GM18870 (cell line): ENCODE measurements at regions not wholly inside any gene's neighbourhood (a gene's known extent, or its start where the extent isn't known, plus 50 kb on each side); places are given as distances from the start of the nearest gene placed in this dataset.

Experiments used
- ATAC-seq: cut with Tn5 transposase; IDR thresholded peaks from one replicate; pipeline ENCODE4 v1.9.1; 2021; ENCODE audit warnings: moderate library complexity; ENCODE audit not compliant: unreplicated experiment

DNA sequence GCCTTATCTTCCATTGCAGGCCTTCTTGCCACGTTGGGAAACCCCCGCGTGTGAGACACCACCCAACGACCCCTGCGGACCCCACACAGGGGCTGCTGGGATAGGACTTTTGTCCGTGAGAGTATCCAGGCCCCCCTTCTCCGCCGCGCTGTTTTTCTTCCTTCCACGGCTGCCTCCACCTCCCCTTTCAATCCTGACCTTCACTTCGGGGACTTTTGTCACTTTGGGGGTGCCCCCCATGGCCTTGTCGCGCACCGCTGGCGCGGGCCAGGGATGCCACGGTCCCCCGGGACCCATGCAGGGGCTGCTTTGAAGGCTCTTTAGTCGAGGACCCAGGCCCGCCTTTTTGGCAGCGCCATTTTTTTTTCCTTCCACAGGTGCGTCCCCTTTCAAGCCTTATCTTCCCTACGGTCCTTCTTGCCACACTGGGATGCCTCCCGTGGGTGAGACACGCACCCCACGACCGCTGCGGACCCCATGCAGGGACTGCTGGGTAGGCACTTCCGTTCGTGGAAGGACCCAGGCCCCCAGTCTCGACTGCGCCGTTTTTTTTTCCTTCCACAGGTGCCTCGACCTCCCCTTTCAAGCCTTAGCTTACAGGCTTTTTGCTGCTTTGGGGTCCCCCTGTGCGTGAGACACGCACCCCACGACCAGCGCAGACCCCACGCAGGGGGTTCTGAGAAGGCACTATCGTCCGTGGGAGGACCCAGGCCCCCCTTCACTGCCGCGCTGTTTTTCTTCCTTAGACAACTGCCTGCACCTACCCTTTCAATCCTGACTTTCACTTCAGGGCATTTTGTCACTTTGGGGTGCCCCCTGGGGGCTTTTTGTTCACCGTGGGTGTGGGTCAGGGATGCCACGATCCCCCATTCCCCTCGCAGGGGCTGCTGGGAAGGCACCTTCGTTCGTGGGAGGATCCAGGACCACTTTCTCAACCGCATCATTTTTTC lies 267.4 kb downstream of the ALG10 start:
- ATAC-seq, result no peak

DNA sequence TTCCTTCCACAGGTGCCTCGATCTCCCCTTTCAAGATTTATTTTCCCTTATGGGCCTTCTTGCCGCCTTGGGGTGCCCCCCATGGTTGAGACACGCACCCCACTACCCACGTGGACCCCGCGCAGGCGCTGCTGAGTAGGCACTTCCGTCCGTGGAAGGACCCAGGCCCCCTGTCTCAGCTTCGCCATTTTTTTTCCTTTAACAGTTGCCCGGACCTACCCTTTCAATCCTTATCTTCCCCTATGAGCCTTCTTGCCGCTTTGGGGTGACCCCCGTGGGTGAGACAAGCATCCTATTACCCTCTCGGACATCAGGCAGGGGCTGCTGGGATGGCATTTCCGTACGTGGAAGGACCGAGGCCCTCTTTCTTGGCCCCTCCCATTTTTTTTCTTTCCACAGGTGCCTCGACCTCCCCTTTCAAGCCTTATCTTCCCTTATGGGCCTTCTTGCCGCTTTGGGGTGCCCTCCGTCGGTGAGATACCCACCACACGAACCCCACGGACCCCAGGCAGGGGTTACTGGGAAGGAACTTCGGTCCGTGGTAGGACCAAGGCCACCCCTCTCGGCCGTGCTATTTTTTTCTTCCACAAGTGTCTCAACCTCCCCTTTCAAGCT lies 268.2 kb downstream of the ALG10 start:
- ATAC-seq, result no peak

DNA sequence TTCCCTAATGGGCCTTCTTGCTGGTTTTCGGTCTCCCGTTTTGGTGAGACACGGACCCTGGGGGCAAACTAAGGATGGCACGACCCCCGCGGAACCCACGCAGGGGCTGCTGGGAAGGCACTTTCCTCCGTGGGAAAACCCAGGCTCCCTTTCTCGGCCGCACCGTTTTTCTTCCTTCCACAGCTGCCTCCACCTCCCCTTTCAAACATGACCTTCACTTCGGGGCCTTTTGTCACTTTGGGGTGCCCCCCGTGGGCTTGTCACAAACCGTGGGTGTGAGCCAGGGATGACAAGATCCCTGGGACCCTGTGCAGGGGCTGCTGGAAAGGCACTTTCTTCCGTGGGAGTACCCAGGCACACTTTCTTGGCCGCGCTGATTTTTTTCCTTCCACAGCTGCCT lies 268.7 kb downstream of the ALG10 start:
- no peak for ATAC-seq

DNA sequence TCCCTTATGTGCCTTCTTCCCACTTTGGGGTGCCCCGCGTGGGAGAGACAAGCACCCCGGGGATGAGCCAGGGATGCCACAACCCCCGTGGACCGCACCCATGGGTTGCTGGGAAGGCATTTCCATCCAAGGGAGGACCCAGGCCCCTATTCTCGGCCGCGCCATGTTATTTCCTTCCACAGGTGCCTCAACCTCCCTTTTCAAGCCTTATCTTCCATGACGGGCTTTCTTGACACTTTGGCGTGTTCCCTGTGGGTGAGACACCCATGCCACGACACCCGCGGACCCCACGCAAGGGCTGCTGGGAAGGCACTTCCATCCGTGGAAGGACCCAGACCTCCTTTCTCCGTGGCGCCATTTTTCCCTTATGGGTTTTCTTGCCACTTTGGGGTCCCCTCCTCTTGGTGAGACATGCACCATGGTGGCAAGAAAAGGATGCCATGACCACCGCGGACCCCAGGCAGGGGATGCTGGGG lies 269.2 kb downstream of the ALG10 start:
- ATAC-seq, result no peak

DNA sequence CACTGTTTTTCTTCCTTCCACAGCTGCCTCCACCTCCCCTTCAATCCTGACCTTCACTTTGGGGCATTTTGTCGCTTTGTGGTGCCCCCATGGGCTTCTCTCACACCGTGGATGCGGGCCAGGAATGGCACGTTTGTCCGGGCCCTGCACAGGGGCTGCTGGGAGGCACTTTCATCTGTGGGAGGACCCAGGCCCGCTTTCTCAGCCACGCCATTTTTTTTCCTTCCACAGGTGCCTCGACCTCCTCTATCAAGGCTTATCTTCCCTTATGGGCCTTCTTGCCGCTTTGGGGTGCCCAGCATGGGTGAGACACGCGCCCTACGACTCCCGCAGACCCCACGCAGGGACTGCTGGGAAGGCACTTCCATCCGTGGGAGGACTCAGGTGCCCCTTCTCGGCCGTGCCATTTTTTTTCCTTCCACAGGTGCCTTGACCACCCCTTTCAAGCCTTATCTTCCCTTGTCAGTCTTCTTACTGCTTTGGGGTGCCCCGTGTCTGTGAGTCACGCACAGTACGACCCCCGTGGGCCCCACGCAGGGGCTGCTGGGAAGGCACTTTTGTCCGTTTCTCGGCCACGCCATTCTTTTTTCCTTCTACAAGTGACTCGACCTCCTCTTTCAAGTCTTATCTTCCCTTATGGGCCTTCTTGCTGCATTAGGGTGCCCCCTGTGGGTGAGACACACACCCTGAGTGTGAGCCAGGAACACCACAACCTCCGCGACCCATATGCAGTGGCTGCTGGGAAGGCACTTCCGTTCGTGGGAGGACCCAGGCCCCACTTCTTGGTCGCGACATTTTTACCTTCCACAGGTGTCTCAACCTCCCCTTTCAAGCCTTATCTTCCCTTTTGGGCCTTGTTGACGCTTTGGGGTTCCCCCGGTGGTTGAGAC lies 270.7 kb downstream of the ALG10 start:
- ATAC-seq, result no peak

DNA sequence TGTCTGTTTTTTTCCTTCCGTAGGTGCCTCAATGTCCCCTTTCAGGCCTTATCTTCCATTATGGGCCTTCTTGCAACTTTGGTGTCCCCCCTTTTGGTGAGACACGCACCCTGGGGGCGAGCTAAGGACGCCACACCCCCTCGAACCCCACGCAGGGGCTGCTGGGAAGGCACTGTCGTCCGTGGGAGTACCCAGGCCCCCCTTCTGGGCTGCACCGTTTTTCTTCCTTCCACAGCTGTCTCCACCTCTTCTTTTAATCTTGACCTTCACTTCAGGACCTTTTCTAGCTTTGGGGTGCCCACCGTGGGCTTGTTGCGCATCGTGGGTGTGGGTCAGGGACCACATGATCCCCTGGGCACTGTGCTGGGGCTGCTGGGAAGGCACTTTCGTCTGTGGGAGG lies 271.8 kb downstream of the ALG10 start:
- ATAC-seq, result no peak

DNA sequence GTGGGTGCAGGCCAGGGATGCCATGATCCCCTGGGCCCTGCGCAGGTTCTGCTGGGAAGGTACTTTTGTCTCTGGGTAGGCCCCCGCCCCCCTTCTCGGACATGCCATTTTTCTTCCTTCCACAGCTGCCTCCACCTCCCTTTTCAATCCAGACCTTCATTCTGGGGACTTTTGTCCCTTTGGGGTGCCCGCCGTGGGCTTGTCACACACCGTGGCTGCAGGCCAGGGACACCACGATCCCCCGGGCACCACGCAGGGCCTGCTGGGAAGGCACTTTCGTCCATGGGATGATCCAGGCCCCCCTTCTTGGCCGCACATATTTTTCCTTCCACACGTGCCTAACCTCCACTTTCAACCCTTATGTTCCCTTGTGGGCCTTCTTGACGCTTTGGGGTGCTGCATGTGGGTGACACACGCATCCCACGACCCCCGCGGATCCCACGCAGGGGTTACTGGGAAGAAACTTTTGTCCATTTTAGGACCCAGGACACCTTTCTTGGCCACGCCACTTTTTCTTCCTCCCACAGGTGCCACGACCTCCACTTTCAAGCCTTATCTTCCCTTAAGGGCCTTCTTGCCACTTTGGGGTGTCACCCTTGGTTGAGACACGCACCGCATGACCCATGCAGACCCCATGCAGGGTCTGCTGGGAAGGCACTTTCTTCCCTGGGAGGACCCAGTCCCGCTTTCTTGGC lies 272.5 kb downstream of the ALG10 start:
- ATAC-seq, result no peak

DNA sequence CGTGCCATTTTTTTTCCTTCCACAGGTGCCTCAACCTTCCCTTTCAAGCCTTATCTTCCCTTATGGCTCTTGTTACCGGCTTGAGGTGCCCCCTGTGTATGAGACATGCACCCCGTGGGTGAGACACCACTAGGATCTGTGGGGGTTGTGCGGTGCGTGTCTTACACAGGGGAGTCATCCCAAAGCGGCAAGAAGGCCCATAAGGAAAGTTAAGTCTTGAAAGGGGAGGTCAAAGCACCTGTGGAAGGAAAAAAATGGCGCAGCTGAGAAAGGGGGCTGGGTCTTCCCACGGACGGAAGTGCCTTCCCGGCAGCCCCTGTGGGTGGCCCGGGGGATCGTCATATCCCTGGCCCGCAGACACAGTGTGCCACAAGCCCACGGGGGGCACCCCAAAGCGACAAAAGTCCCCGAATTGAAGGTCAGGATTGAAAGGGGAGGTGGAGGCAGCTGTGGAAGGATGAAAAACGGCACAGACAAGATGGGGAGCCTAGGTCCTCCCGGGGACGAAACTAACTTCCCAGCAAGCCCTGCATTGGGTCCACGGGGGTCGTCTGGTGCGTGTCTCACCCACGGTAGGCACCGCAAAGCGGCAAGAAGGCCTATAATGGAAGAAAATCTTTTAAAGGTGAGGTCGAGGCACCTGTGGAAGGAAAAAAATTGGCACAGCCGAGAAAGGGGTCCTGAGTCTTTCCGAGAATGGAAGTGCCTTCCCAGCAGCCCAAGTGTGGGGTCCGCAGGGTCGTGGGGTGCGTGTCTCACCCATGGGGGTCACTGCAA lies 273.3 kb downstream of the ALG10 start:
- ATAC-seq, result no peak

DNA sequence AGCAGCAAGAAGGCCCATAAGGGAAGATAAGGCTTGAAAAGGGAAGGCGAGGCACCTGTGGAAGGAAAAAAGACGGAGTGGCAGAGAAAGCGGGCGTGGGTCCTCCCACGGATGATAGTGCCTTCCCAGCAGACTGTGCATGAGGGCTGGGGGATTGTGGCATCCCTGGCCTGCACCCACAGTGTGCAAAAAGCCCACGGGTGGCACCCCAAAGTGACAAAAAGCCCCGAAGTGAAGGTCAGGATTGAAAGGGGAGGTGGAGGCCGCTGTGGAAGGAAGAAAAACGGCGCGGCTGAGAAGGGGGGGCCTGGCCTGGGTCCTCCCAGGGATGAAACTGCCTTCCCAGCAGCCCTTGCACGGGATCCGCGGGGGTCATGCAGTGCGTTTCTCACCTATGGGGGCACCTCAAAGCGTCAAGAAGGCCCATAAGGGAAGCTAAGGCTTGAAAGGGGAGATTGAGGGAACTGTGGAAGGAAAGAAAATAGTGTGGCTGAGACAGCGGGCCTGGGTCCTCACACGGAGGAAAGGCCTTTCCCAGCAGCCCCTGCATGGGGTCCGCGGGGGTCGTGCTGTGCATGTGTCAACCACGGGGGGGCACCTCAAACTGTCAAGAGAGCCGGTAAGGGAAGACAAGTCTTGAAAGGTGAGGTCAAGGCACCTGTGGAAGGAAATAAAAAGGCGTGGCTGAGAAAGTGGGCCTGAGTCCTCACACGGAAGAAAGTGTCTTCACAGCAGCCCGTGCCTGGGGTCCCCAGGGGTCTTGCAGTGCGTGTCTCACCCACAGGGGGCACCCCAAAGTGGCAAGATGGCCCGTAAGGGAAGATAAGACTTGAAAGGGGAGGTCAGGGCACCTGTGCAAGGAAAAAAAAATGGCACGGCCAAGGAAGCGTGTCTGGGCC lies 274.1 kb downstream of the ALG10 start:
- ATAC-seq, result no peak

DNA sequence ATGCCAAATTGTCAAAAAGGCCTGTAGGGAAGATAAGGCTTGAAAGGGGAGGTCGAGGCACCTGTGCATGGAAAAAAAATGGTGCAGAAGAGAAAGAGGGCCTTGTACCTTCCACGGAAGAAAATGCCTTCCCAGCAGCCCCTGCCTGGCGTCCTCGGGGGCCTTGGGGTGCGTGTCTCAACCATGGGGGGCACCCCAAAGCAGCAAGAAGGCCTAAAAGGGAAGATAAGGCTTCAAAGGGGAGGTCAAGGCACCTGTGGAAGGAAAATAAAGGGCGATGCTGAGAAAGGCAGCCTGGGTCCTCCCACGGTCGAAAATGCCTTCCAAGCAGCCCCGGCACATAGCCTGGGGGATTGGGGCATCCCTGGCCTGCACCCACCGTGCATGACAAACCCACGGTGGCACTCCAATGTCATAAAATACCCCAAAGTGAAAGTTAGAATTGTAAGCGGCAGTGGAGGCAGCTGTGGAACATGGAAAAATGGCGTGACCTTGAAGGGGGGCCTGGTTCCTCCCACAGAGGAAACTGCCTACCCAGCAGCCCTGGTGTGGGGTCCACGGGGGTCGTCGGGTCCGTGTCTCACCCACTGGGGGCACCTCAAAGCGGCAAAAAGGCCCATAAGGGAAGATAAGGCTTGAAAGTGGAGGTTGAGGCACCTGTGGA lies 275.0 kb downstream of the ALG10 start:
- no peak for ATAC-seq

DNA sequence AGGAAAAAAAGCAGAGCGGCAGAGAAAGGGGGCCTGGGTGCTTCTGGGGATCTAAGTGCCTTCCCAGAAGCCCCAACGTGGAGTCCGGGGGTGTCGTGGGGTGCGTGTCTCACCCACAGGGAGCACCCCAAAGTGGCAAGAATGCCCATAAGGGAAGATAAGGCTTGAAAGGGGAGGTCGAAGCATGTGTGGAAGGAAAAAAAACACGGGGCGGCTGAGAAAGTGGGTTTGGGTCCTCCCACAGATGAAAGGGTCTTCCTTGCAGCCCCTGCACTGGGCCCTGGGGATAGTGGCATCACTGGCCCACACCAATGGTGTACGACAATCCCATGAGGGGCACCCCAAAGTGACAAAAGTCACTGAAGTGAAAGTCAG lies 275.5 kb downstream of the ALG10 start:
- no peak for ATAC-seq

DNA sequence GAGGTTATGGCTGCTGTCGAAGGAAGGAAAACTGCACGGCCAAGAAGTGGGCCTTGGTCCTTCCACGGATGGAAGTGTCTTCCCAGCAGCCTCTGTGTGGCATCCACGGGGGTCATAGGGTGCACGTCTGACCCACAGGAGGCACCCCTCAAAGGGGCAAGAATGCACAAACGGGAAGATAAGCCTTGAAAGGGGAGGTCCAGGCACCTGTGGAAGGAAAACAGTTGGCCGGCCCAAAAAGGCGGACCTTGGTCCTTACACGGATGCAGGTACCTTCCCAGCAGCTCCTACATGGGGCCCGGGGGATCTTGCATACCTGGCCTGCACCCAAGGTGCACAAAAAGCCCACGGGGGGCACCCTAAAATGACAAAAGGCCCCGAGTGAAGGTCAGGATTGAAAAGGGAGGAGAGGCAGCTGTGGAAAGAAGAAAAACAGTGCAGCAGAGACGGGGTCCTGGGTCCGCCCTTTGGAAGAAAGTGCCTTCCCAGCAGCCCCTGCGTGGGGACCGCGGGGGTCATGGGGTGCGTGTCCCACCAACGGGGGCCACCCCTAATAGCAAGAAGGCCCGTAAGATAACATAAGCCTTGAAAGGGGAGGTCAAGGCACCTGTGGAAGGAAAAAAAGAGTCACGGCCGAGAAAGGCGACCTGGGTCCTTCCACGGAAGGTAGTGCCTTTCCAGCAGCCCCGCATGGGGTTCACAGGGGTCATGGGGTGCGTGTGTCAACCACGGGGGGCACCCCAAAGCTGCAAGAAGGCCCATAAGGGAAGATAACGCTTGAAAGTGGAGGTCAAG lies 276.1 kb downstream of the ALG10 start:
- no peak for ATAC-seq

DNA sequence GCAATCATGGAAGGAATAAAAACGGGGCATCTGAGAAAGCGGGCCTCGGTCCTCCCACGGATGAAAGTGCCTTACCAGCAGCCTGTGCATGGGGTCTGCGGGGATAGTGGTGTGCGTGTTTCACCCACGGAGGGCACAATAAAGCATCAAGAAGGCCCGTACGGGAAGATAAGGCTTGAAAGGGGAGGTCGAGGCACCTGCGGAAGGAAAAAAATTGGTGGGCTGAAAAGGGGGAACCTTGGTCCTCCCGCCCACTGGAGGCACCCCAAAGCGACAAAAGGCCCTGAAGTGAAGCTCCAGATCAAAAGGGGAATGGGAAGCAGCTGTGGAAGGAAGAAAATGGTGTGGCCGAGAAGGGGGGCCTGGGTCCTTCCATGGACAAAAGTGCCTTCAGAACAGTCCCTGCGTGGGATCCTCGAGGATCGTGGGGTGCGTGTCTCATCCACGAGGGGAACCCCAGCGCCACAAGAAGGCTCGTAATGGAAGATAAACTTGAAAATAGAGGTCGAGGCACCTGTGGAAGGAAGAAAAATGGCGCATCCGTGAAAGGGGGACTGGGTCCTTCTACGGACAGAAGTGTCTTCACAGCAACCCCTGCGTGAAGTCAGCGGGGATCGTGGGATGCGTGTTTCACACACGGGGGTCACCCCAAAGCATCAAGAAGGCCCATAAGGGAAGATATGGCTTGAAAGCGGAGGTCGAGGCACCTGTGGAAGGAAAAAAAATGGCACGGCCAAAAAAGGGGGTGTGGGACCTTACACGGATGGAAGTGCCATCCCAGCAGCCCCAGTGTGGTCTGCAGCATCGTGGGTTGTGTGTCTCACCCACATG lies 276.9 kb downstream of the ALG10 start:
- ATAC-seq, result no peak

DNA sequence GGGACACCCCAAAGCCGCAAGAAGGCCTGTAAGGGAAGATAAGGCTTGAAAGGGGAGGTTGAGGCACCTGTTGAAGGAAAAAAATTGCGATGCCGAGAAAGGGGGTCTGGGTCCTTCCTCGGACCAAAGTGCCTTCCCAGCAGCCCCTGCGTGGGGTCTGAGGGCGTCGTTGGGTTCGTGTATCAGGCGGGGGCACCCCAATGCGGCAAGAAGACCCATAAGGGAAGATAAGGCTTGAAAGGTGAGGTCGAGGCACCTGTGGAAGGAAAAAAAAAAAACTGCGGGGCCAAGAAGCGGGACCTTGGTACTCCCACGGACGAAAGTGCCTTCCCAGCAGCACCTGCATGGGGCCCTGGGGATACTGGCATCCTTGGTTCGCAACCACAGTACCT lies 277.5 kb downstream of the ALG10 start:
- ATAC-seq, result no peak

DNA sequence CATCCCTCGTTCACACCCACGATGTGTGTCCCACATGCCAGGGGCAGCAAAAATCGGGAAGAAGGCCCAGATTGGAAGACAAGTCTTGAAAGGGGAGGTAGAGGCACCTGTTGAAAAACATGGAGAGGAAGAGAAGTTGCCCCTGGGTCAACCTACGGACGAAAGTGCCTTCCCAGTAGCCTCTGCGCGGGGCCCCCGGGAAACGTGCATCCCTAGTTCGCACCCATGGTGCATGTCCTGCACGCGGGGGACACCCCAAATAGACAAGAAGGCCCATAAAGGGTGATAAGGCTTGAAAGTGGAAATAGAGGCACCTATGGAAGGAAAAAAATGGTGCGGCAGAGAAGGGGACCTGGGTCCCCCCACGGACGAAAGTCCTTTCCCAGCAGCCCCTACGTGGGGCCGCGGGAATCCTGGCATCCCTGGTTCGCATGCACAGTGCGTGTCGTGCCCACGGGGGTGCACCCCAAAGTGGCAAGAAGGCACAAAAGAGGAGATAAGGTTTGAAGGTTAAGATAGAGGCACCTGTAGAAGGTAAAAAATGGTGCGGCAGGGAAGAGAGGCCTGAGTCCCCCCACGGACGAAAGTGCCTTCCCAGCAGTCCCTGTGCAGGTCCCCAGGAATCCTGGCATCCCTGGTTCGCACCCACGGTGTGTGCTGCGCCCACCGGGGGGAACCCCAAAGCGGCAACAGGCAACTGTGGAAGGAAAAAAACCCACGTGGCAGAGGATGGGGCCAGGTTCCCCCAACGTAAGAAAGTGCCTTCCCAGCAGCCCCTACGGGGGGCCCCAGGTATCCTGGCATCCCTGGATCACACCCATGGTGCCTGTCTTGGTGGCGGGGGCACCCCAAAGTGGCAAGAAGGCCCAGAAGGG lies 278.3 kb downstream of the ALG10 start:
- ATAC-seq, result no peak
